Fibroblast of mammary gland (primary cell): ENCODE measurements at regions not wholly inside any gene's neighbourhood (a gene's known extent, or its start where the extent isn't known, plus 50 kb on each side); places are given as distances from the start of the nearest gene placed in this dataset.

Experiments used
- DNase-seq: peaks from one replicate; pipeline ENCODE4 v3.0.0-alpha.2; 2010; ENCODE audit warnings: low read depth
- H3K4me3 ChIP-seq: 2 replicates; pipeline ENCODE4 v1.5.1; 2011; ENCODE audit warnings: low read depth, mild to moderate bottlenecking, low read length, moderate library complexity; ENCODE audit not compliant: control insufficient read depth
- TF ChIP-seq, protein P1 (sequence below): conservative IDR thresholded peaks from 2 replicates; pipeline ENCODE4 v1.5.1; 2011; ENCODE audit warnings: low read depth, low read length, inconsistent platforms; ENCODE audit not compliant: control insufficient read depth, insufficient read depth

- TF ChIP-seq, protein P1, sequence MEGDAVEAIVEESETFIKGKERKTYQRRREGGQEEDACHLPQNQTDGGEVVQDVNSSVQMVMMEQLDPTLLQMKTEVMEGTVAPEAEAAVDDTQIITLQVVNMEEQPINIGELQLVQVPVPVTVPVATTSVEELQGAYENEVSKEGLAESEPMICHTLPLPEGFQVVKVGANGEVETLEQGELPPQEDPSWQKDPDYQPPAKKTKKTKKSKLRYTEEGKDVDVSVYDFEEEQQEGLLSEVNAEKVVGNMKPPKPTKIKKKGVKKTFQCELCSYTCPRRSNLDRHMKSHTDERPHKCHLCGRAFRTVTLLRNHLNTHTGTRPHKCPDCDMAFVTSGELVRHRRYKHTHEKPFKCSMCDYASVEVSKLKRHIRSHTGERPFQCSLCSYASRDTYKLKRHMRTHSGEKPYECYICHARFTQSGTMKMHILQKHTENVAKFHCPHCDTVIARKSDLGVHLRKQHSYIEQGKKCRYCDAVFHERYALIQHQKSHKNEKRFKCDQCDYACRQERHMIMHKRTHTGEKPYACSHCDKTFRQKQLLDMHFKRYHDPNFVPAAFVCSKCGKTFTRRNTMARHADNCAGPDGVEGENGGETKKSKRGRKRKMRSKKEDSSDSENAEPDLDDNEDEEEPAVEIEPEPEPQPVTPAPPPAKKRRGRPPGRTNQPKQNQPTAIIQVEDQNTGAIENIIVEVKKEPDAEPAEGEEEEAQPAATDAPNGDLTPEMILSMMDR: no peak
- no peak overlapping the region for H3K4me3 ChIP-seq
- no peak for DNase-seq
These were observed 85.8 kb downstream of the CXXC4 start for GRCh38 chr4:104408878-104409277.

DNA sequence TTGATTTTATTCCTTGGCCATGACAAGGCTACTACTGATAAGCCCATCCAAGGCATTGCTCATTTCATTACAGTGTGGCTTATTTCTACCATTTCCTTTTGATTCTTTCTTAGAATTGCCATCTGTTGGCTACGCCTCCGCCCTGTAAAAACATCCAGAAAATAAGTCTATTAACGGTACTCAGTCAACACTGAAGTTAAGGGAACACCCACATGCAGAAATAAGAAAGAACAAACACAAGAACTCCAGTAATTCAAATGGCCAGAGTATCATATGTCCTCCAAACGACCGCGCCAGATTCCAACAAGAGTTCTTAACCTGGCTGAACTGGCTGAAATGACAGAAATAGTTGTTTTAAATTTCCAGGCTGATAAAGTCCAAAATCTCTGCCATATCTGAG lies 90.3 kb downstream of the CXXC4 start:
- no peak for DNase-seq
- H3K4me3 ChIP-seq: no peak overlapping the region
- TF ChIP-seq, protein P1: no peak

- peak; percentile 42 for DNase-seq
These were observed 99.5 kb downstream of the CXXC4 start for GRCh38 chr4:104395168-104395614.

GRCh38 chr4:104394406-104395167 lies 100.1 kb downstream of the CXXC4 start:
- no peak overlapping the region for H3K4me3 ChIP-seq
- TF ChIP-seq, protein P1: no peak
- DNase-seq: no peak

More at GRCh38 chr4:104395168-104395614, 99.5 kb downstream of the CXXC4 start:
- TF ChIP-seq, protein P1: no peak
- H3K4me3 ChIP-seq: no peak overlapping the region

DNA sequence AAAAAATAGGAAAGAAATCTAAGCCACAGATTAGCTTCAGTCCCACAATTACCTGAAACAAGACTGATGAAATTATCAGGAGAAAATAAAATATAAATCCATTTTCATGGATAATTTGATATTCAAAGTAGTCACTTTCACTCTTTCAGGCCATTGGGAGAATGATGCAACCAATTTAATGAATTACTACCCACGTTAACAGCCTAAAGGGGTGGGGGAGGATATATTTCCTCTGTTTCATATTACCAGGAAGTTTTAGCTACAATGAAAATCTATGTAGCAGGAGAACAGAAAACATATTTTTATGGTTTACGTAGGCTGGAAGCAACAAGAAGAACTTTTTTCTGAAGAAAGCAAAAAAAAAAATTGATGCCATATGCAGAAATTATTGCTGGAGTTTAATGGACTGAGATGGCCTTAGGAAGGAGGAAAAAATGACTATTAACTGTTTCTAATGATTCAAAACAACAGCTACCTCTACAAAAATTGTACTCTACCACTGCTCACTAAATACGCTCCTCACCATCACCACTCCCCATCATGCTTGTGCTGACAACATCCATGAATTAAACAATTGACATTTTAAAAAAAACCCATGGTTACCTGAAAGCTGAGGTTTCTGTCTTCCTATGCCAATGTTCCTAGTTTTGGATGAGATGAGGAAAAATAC lies 100.9 kb downstream of the CXXC4 start:
- TF ChIP-seq, protein P1: no peak
- H3K4me3 ChIP-seq: no peak overlapping the region

DNA sequence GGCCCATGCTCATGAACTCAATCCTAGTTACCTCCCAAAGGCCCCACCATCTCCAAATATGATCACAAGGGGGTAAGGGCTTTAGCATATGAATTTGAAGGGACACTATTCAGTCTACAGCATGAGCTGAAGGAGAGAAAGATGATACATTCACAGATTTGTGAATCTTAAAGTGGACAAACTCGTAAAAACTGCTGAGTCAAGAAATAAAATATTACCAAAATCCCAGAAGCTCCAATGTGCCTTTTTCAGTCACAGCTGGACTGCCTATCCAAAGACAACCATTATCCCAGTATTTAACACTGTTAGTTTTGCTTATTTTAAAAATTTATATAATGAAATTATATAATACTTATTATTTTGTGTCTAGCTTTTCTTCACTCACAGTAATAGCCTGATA lies 109.0 kb downstream of the CXXC4 start:
- DNase-seq: no peak
- H3K4me3 ChIP-seq: no peak overlapping the region
- TF ChIP-seq, protein P1: no peak

More for the DNA sequence above, 100.9 kb downstream of the CXXC4 start:
- no peak for DNase-seq
